ENCODE measurements at regions not wholly inside any gene's neighbourhood (a gene's known extent, or its start where the extent isn't known, plus 50 kb on each side); places are given as distances from the start of the nearest gene placed in this dataset.

DNA sequence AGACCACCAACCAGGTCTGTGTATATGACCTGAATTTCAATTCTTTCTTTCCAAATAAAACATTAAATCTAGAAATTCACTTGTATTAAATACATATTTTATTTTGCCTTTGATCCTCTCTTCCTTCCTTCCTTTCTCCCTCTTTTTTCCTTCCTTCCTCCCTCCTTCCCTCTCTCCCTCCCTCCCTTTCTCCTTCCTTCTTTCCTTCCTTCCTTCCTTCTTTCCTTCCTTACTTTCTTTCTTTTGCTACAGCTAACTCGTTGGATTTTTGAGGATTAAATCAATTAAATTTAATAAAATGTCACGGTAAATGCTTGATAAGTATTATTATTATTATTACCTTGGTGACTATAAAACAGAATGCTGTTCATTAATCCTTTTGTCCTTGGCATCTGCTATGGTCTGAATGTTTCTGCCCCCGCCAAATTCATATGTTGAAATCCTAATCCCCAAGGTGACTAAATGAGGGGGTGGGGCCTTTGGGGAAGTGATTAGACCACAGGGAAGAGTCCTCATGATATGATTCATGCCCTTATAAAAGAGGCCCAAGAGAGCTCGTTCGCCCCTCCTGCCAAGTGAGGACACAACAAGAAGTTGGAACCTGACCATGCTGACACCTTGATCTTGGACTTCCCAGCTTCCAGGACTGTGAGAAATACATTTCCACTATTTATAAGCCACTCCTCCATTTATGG, 67.6 kb upstream of the BTBD3 start:
- no peak for DNase-seq (ENCODE audit: low read depth)
- H3K4me3 ChIP-seq (ENCODE audit: low read depth, low read length): no peak overlapping the region
- TF ChIP-seq, protein P1, sequence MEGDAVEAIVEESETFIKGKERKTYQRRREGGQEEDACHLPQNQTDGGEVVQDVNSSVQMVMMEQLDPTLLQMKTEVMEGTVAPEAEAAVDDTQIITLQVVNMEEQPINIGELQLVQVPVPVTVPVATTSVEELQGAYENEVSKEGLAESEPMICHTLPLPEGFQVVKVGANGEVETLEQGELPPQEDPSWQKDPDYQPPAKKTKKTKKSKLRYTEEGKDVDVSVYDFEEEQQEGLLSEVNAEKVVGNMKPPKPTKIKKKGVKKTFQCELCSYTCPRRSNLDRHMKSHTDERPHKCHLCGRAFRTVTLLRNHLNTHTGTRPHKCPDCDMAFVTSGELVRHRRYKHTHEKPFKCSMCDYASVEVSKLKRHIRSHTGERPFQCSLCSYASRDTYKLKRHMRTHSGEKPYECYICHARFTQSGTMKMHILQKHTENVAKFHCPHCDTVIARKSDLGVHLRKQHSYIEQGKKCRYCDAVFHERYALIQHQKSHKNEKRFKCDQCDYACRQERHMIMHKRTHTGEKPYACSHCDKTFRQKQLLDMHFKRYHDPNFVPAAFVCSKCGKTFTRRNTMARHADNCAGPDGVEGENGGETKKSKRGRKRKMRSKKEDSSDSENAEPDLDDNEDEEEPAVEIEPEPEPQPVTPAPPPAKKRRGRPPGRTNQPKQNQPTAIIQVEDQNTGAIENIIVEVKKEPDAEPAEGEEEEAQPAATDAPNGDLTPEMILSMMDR (IDR thresholded peaks at IDR 0.05; ENCODE audit: control insufficient read depth, extremely low read depth, insufficient read depth): no peak

DNA sequence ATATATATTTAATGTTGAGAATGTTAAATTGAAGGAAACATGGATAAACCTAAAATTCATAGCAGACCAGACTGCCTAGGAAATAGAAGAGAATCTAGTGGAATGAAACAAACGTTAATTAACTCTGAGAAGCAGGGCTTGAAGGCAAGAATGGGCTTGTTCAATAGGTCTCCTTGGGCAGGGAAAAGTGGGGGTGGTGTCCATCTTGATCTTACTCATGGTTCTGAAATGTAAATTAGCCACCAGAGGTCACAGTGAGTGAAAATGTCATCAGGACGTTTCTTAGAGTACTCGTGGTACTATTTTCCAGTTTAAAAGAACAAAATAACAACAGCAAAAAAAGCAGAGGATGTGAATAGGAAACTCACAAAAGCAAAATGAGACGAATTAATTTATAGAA, 66.8 kb upstream of the BTBD3 start:
- no peak overlapping the region for H3K4me3 ChIP-seq (ENCODE audit: low read depth, low read length)
- TF ChIP-seq, protein P1 (IDR thresholded peaks at IDR 0.05; ENCODE audit: control insufficient read depth, extremely low read depth, insufficient read depth): no peak
- DNase-seq (ENCODE audit: low read depth): no peak

DNA sequence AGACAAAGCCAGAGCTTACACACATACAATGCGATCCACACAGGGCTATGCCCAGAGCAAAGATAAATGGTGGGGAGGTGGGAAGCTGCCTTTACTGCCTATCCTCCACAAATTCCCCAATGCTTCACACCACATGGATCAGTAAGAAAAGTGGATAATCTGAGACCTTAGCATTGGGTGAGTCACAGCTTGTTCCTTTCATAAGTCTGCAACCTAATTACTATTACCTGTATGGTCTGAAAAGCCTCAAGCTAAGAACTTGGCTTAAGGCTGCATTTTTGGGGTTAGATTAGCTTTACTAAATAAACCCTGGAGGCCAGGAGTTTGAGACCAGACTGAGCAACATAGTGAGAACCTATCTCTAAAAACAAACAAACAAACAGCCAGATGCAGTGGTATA, 66.0 kb upstream of the BTBD3 start:
- no peak overlapping the region for H3K4me3 ChIP-seq (ENCODE audit: low read depth, low read length)
- no peak for DNase-seq (ENCODE audit: low read depth)
- TF ChIP-seq, protein P1 (IDR thresholded peaks at IDR 0.05; ENCODE audit: control insufficient read depth, extremely low read depth, insufficient read depth): no peak

DNA sequence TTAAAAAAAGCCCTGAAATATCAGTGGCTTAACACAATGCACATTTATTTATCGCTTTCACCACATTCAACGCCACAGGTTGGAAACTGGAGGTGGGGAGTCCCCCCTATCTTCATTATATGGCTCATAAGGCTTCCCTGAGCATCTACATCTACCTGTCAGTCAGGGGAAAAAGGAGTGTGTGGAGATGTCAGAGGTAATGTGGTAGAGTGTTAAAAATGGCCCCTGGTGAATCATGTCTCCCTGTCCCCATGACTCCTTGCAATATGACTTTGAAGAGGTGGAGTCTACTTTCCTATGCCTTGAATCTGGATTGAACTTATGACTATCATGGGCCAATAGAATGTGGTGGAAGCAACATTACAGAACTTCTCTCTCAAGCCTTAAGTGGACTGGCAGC, 65.5 kb upstream of the BTBD3 start:
- H3K4me3 ChIP-seq (ENCODE audit: low read depth, low read length): no peak overlapping the region
- no peak for DNase-seq (ENCODE audit: low read depth)
- TF ChIP-seq, protein P1 (IDR thresholded peaks at IDR 0.05; ENCODE audit: control insufficient read depth, extremely low read depth, insufficient read depth): no peak

DNA sequence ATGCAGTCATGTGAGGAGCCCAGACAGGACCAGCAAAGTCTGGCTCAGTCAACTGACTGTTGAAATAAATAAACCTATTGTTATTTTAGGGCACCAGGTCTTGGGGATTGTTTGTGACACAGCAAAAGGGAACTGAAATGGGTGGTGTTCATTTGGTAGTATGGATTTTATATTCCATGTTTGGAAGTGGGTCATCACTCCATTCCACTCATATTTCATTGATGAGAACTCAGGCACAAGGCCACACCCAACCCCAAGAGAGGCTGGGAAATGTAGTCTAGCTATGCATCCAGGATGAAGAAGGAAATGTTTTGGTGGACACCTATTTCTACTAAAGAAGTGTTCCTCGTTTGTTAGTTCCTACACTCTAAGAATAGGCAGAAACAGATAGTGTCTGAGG, 64.9 kb upstream of the BTBD3 start:
- DNase-seq (ENCODE audit: low read depth): no peak
- TF ChIP-seq, protein P1 (IDR thresholded peaks at IDR 0.05; ENCODE audit: control insufficient read depth, extremely low read depth, insufficient read depth): no peak
- no peak overlapping the region for H3K4me3 ChIP-seq (ENCODE audit: low read depth, low read length)

DNA sequence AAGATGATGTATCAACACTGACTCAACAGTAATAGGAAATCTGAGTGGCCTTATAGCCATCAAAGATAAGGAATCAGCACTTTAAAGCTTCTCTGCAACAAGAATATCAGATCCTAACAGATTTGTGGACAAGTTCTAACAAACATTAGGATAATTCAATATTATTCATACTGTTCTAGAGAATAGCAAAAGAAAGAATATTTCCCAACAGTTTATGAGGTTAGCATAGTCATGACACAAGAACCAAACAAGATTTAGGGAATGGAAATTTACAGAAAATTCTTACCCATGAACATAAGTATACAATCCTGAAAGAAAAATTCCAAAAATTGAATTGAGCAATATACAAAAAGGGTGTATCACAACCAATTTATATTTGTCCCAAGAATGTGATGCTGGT, 64.3 kb upstream of the BTBD3 start:
- TF ChIP-seq, protein P1 (IDR thresholded peaks at IDR 0.05; ENCODE audit: control insufficient read depth, extremely low read depth, insufficient read depth): no peak
- DNase-seq (ENCODE audit: low read depth): no peak
- H3K4me3 ChIP-seq (ENCODE audit: low read depth, low read length): no peak overlapping the region

DNA sequence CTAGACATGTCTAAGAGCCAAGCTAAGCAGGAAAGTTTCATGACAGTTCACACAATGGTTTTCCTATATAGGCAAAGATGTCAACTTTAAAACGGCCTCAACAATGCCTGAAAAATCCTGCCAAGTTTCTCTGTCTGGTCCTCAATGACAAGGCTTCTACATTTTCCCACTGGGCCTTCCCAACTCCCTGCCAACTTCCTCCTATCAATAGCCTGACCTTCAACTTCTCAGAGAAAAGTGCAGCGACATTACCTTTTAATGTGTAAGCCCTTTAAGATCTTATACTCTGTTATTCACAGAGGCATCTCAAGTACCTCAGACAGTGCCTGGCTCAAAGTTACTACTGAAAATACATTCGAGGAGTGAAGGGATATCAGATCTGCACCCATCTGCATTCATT, 56.2 kb upstream of the BTBD3 start:
- no peak overlapping the region for H3K4me3 ChIP-seq (ENCODE audit: low read depth, low read length)
- DNase-seq (ENCODE audit: low read depth): no peak
- TF ChIP-seq, protein P1 (IDR thresholded peaks at IDR 0.05; ENCODE audit: control insufficient read depth, extremely low read depth, insufficient read depth): no peak

All from LNCaP clone FGC (cell line).